ENCODE measurements at regions not wholly inside any gene's neighbourhood (a gene's known extent, or its start where the extent isn't known, plus 50 kb on each side); places are given as distances from the start of the nearest gene placed in this dataset.

DNA sequence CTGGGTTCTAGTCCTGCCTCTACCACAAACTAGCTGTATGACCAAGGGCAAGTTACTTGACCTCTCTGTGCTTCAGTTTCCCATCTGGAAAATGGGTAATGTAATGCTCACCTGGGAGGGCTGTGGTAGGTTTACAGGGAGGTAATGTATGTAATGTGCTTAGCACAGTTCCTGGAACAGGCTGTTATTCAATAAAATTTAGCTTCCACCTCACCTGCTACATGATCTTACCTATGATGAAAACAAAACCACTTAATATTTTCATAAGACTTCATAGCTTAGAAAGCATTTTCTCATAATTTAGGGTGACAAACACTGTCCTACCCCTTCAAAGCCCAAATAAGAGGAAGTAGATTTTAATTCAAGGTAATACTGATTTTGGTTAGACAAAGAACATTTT lies 530.6 kb downstream of the FUT8 start:
- Histone ChIP-seq H3K4me3 (IDR thresholded peaks at IDR 0.05; ENCODE audit: insufficient read depth, low read depth, low read length) (no peak overlapping the region), H3K27ac (no peak overlapping the region), H4K20me1 (ENCODE audit: insufficient read depth) (no peaks in the 10 kb centered on the region), H3K4me1 (ENCODE audit: low read depth, poor library complexity, severe bottlenecking) (no peaks in the 10 kb centered on the region), H3K79me2 (ENCODE audit: insufficient read depth, low read depth) (no peaks in the 10 kb centered on the region), H3K36me3 (ENCODE audit: insufficient read depth) (no peaks in the 10 kb centered on the region), H2AFZ (ENCODE audit: low read depth) (no peak overlapping the region), H3K9ac (no peak overlapping the region), H3K27me3 (ENCODE audit: insufficient read depth, low read depth) (no peaks in the 10 kb centered on the region), H3K4me2 (no peak overlapping the region)
- TF ChIP-seq, protein P1, sequence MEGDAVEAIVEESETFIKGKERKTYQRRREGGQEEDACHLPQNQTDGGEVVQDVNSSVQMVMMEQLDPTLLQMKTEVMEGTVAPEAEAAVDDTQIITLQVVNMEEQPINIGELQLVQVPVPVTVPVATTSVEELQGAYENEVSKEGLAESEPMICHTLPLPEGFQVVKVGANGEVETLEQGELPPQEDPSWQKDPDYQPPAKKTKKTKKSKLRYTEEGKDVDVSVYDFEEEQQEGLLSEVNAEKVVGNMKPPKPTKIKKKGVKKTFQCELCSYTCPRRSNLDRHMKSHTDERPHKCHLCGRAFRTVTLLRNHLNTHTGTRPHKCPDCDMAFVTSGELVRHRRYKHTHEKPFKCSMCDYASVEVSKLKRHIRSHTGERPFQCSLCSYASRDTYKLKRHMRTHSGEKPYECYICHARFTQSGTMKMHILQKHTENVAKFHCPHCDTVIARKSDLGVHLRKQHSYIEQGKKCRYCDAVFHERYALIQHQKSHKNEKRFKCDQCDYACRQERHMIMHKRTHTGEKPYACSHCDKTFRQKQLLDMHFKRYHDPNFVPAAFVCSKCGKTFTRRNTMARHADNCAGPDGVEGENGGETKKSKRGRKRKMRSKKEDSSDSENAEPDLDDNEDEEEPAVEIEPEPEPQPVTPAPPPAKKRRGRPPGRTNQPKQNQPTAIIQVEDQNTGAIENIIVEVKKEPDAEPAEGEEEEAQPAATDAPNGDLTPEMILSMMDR (conservative IDR thresholded peaks at IDR 0.05; ENCODE audit: low read depth, low read length) = no peak

DNA sequence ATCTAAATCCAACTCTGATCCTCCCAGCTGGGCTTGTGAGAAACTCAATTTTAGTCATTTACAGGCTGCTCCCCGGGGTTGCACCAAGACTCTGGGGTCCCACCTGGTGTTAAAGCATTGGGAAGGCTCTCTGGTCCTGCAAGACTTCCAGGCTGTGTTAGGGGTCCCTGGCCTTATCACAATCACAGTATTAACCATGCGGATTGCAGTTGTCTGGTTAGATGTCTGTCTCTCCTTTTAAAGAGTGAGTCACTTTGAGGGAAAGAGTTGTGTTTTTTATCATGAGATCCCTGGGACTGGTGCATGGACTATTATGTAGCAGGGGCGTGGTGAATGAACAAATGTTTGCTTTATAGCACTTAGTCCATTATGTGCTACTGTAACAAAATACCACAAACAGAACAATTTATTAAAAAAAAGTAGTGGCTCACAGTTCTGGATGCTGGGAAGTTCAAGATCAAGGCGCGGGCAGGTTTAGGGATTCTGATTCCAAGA lies 531.4 kb downstream of the FUT8 start:
- Histone ChIP-seq H3K79me2 (ENCODE audit: insufficient read depth, low read depth) (no peaks in the 10 kb centered on the region), H3K4me3 (IDR thresholded peaks at IDR 0.05; ENCODE audit: insufficient read depth, low read depth, low read length) (no peak overlapping the region), H4K20me1 (ENCODE audit: insufficient read depth) (no peaks in the 10 kb centered on the region), H3K36me3 (ENCODE audit: insufficient read depth) (no peaks in the 10 kb centered on the region), H3K4me2 (no peak overlapping the region), H3K9ac (no peak overlapping the region), H2AFZ (ENCODE audit: low read depth) (no peak overlapping the region), H3K27me3 (ENCODE audit: insufficient read depth, low read depth) (no peaks in the 10 kb centered on the region), H3K4me1 (ENCODE audit: low read depth, poor library complexity, severe bottlenecking) (no peaks in the 10 kb centered on the region), H3K27ac (no peak overlapping the region)
- TF ChIP-seq, protein P1 (conservative IDR thresholded peaks at IDR 0.05; ENCODE audit: low read depth, low read length) = no peak

DNA sequence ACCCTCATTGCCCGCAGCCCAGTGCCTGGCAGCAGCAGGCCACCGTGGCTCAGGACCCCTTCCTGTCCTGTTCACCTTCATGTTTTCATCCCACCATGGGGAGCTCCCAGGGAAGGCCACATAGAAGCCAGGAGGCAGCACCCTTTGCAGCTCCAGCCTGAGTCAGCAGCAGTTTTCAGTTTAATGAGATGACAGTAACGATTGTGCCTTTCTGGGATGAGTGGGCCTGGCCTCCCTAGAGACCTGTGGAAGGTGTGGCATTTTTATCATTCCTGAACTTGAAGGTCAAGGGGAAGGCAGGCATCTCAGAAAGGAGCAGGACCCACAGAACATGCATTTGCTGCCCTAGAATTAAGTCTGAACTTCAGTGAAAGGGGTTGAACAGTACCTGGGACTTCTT lies 532.8 kb downstream of the FUT8 start:
- TF ChIP-seq, protein P1 (conservative IDR thresholded peaks at IDR 0.05; ENCODE audit: low read depth, low read length) = no peak
- Histone ChIP-seq H3K9ac (no peak overlapping the region), H3K4me2 (no peak overlapping the region)

DNA sequence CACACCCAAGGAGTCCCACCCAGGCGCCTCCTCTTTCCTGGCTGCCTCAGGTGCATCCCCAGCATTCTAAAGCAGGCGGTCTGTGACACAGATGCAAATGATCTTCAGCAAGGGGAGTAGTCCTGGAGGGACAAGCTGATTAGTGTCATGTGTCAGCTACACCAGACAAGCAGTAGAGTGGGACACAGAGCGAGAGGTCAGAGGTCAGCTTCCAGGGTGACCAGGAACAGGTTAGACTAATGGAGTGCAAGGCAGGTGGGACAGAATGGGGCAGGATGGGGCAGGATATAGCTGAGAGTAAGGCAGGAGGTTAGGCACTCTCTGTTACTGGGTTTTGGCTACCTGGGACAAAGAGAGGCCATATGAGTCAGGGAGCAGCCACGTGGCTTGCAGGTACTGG lies 534.0 kb downstream of the FUT8 start:
- TF ChIP-seq, protein P1 (conservative IDR thresholded peaks at IDR 0.05; ENCODE audit: low read depth, low read length) = no peak
- no peaks in the 10 kb centered on the region for H3K79me2 ChIP-seq (ENCODE audit: insufficient read depth, low read depth)
- no peak overlapping the region for H3K9ac ChIP-seq
- H3K4me2 ChIP-seq = no peak overlapping the region
- no peak overlapping the region for H2AFZ ChIP-seq (ENCODE audit: low read depth)
- no peaks in the 10 kb centered on the region for H4K20me1 ChIP-seq (ENCODE audit: insufficient read depth)
- H3K27ac ChIP-seq = no peak overlapping the region
- H3K27me3 ChIP-seq (ENCODE audit: insufficient read depth, low read depth) = no peaks in the 10 kb centered on the region
- H3K4me1 ChIP-seq (ENCODE audit: low read depth, poor library complexity, severe bottlenecking) = no peaks in the 10 kb centered on the region
- no peaks in the 10 kb centered on the region for H3K36me3 ChIP-seq (ENCODE audit: insufficient read depth)
- no peak overlapping the region for H3K4me3 ChIP-seq (IDR thresholded peaks at IDR 0.05; ENCODE audit: insufficient read depth, low read depth, low read length)

More for the DNA sequence above, 532.8 kb downstream of the FUT8 start:
- H2AFZ ChIP-seq (ENCODE audit: low read depth) = no peak overlapping the region
- no peaks in the 10 kb centered on the region for H3K4me1 ChIP-seq (ENCODE audit: low read depth, poor library complexity, severe bottlenecking)
- no peak overlapping the region for H3K4me3 ChIP-seq (IDR thresholded peaks at IDR 0.05; ENCODE audit: insufficient read depth, low read depth, low read length)
- no peaks in the 10 kb centered on the region for H4K20me1 ChIP-seq (ENCODE audit: insufficient read depth)
- H3K36me3 ChIP-seq (ENCODE audit: insufficient read depth) = no peaks in the 10 kb centered on the region
- H3K27ac ChIP-seq = no peak overlapping the region
- no peaks in the 10 kb centered on the region for H3K27me3 ChIP-seq (ENCODE audit: insufficient read depth, low read depth)
- no peaks in the 10 kb centered on the region for H3K79me2 ChIP-seq (ENCODE audit: insufficient read depth, low read depth)

Data from KMS-11 (cell line).